ENCODE measurements at regions not wholly inside any gene's neighbourhood (a gene's known extent, or its start where the extent isn't known, plus 50 kb on each side); places are given as distances from the start of the nearest gene placed in this dataset.
"Not testable (repeated sequence)": the region's sequence is repeated elsewhere in the genome, so short reads cannot be mapped to it uniquely, and the experiment has no call there.

- Mint-ChIP-seq H3K4me1 (ENCODE audit: low read depth) (no peaks in the 10 kb centered on the region), H3K4me3 (no peak overlapping the region), H3K9me3 (peaks cover 22% of the 10 kb centered on the region), H3K27ac (no peak overlapping the region), H3K27me3 (no peaks in the 10 kb centered on the region), H3K36me3 (no peaks in the 10 kb centered on the region)
- intact Hi-C loops (cut with micrococcal nuclease): no loop called here
- no peak for DNase-seq
- CTCF ChIA-PET: no interaction called here
- POLR2A ChIA-PET: no interaction called here
These were observed 1689.1 kb upstream of the CDH6 start for GRCh38 chr5:29504411-29504810.

DNA sequence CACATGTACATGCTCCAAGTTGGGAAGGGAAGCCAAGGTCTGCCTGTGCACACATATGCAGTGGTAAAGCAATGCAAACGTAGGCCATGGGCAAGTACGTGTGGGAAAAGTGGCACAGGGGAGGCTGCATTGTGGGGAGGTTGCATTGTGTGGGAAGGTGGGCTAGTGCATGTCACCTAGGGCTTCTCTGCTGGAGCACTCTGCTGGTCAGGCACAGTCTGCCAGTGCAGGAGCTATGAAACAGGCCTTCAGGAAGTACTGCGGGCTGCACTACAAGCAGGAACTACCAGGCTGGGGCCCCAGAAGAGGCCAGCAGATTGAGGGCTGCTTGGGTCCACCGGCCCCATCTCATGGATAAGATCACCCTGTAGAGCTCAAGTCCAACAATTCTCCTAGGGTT lies 1694.6 kb upstream of the CDH6 start:
- H3K27ac Mint-ChIP-seq: no peak overlapping the region
- CTCF ChIA-PET: no interaction called here
- intact Hi-C loops (cut with micrococcal nuclease): no loop called here
- no peaks in the 10 kb centered on the region for H3K27me3 Mint-ChIP-seq
- no peak for DNase-seq
- H3K9me3 Mint-ChIP-seq: peaks cover 42% of the 10 kb centered on the region
- H3K36me3 Mint-ChIP-seq: no peaks in the 10 kb centered on the region
- H3K4me3 Mint-ChIP-seq: no peak overlapping the region
- H3K4me1 Mint-ChIP-seq (ENCODE audit: low read depth): no peaks in the 10 kb centered on the region
- POLR2A ChIA-PET: no interaction called here

DNA sequence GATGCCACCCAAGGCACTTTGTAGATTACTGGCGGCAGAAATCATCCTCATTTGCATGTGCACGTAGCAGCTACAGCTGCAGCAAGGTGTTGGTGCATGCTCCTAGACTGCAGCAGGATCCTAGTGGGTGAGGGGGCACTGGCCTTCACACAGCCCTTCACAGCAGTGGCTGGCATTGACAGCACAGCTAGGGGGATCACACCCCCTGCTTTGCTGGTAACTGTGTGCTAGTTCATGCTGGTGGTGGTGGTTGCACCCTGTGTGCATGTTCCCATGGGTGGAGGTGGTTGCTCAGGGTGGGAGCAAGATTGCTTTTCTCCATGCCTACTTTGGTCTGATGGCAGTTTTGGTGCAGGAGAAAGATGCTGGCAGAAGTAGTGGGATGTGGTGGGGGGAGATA lies 1695.1 kb upstream of the CDH6 start:
- Mint-ChIP-seq H3K4me3 (no peak overlapping the region), H3K4me1 (ENCODE audit: low read depth) (no peaks in the 10 kb centered on the region), H3K36me3 (no peaks in the 10 kb centered on the region), H3K27ac (no peak overlapping the region), H3K9me3 (peaks cover 42% of the 10 kb centered on the region), H3K27me3 (no peaks in the 10 kb centered on the region)
- ChIA-PET CTCF (no interaction called here), POLR2A (no interaction called here)
- no peak for DNase-seq
- intact Hi-C loops (cut with micrococcal nuclease): no loop called here

GRCh38 chr5:29485333-29485732 lies 1708.2 kb upstream of the CDH6 start:
- H3K4me3 Mint-ChIP-seq: no peak overlapping the region
- POLR2A ChIA-PET: no interaction called here

GRCh38 chr5:29469581-29469980 lies 1723.9 kb upstream of the CDH6 start:
- ChIA-PET POLR2A (no interaction called here), CTCF (no interaction called here)
- H3K27ac Mint-ChIP-seq: no peak overlapping the region
- peaks cover 14% of the 10 kb centered on the region for H3K9me3 Mint-ChIP-seq
- H3K27me3 Mint-ChIP-seq: no peaks in the 10 kb centered on the region
- no peak overlapping the region for H3K4me3 Mint-ChIP-seq
- H3K4me1 Mint-ChIP-seq (ENCODE audit: low read depth): no peaks in the 10 kb centered on the region
- intact Hi-C loops (cut with micrococcal nuclease): no loop called here
- no peaks in the 10 kb centered on the region for H3K36me3 Mint-ChIP-seq
- no peak for DNase-seq

More at GRCh38 chr5:29485333-29485732, 1708.2 kb upstream of the CDH6 start:
- Mint-ChIP-seq H3K27me3 (no peaks in the 10 kb centered on the region), H3K4me1 (ENCODE audit: low read depth) (no peaks in the 10 kb centered on the region), H3K27ac (no peak overlapping the region), H3K36me3 (no peaks in the 10 kb centered on the region), H3K9me3 (peaks cover 26% of the 10 kb centered on the region)
- CTCF ChIA-PET: no interaction called here
- intact Hi-C loops (cut with micrococcal nuclease): no loop called here
- DNase-seq: no peak

GRCh38 chr5:29462241-29462640 lies 1731.2 kb upstream of the CDH6 start:
- H3K4me1 Mint-ChIP-seq (ENCODE audit: low read depth): no peaks in the 10 kb centered on the region
- H3K9me3 Mint-ChIP-seq: peaks cover 11% of the 10 kb centered on the region
- DNase-seq: no peak
- H3K27ac Mint-ChIP-seq: no peak overlapping the region
- intact Hi-C loops (cut with micrococcal nuclease): no loop called here
- no peak overlapping the region for H3K4me3 Mint-ChIP-seq
- H3K27me3 Mint-ChIP-seq: no peaks in the 10 kb centered on the region
- POLR2A ChIA-PET: no interaction called here
- CTCF ChIA-PET: no interaction called here
- no peaks in the 10 kb centered on the region for H3K36me3 Mint-ChIP-seq

DNA sequence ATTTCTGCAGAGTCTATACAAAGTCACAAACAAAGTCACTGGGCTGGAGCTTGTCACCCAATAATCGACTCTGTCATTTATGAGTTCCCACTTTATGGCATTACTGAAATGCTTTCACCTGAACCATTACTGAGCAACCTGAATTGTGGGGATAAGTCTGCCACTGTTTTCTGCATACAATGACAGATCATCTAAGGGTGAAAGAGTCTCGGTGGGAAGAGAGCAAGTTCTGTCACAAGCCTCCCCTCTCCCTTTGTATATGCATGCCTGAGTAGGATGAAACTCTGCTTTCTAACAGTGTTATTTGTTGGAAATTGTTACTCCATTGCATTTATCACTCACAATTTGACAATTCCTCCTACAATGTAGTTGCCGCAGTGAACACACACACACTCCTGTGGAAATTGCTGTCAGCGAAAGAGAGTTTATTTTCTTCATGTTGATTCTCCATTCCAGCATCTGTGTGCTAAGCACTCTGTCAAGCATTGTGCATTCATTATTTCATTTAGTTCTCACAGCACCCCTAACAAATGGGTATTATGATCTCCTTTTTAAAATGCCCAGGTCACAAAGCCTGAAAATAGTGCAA lies 1732.4 kb upstream of the CDH6 start:
- Mint-ChIP-seq H3K36me3 (no peaks in the 10 kb centered on the region), H3K4me3 (no peak overlapping the region), H3K27me3 (no peaks in the 10 kb centered on the region), H3K27ac (no peak overlapping the region), H3K4me1 (ENCODE audit: low read depth) (no peaks in the 10 kb centered on the region), H3K9me3 (peaks cover 5% of the 10 kb centered on the region)
- intact Hi-C loops (cut with micrococcal nuclease): no loop called here
- DNase-seq: no peak
- ChIA-PET POLR2A (no interaction called here), CTCF (no interaction called here)

DNA sequence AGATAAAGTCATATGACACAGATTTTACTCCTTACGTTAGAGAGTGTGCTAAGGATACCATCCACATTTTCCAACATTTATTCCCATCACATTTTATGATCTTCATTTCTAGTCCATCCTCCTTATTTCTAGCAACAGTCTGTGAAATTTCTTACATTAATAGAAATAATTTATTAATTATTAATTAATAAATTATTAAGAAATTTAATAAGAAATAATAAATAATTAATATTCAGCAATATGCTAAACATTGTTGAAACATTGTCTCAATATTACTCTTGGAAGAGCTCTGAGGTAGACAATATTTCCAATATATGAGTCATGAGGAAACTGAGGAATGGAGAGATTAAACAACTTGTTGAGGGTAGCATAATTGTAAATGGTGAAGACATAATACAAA lies 1742.5 kb upstream of the CDH6 start:
- H3K27me3 Mint-ChIP-seq; CTCF ChIA-PET; H3K9me3 Mint-ChIP-seq; DNase-seq; intact Hi-C loops (cut with micrococcal nuclease); POLR2A ChIA-PET; H3K27ac Mint-ChIP-seq; H3K36me3 Mint-ChIP-seq; H3K4me3 Mint-ChIP-seq; H3K4me1 Mint-ChIP-seq (ENCODE audit: low read depth): not testable (repeated sequence)

DNA sequence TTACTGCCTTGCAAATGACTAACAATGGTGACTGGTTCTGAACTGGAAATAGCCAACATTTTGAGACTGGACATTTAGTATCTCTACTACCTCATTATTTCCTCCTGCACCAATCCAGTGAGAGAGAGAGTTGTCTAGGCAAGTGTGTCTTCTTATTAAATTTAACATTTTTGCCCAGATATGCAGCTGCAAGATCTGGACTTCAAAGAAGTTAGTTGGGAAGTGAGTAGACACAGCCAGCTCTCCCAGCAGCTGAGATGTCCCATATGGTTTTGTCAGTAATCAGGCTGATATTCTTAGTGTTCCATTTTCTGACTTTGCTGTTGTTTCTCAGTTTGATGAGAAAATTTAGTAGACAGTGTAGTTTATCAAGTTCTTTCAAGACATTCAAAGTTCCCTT lies 1778.8 kb upstream of the CDH6 start:
- POLR2A ChIA-PET: no interaction called here
- no peaks in the 10 kb centered on the region for H3K4me1 Mint-ChIP-seq (ENCODE audit: low read depth)
- peaks cover 9% of the 10 kb centered on the region for H3K9me3 Mint-ChIP-seq
- CTCF ChIA-PET: no interaction called here
- H3K27me3 Mint-ChIP-seq: no peaks in the 10 kb centered on the region
- no peak overlapping the region for H3K4me3 Mint-ChIP-seq
- H3K27ac Mint-ChIP-seq: no peak overlapping the region
- DNase-seq: no peak
- H3K36me3 Mint-ChIP-seq: no peaks in the 10 kb centered on the region
- intact Hi-C loops (cut with micrococcal nuclease): no loop called here

DNA sequence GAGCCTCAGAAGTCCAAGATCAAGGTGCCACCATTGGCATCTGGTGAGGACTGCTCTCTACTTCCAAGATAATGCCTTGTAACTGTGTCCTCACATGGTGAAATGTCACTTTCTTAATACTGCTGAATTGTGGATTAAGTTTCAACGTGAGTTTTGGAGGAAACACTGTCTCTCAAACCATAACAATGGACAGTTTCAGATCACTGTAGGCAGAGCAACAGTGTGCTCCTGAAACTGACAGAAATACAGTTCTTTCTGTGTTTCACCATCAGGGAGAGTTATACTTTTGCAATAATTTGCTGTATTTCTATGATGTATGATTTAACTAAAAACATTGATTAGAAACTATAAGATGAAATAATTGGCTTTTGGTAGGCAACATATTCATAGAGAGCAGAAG lies 1780.5 kb upstream of the CDH6 start:
- CTCF ChIA-PET: no interaction called here
- intact Hi-C loops (cut with micrococcal nuclease): no loop called here
- Mint-ChIP-seq H3K4me1 (ENCODE audit: low read depth) (no peaks in the 10 kb centered on the region), H3K36me3 (no peaks in the 10 kb centered on the region), H3K9me3 (peaks cover 9% of the 10 kb centered on the region), H3K4me3 (no peak overlapping the region), H3K27ac (no peak overlapping the region), H3K27me3 (no peaks in the 10 kb centered on the region)
- DNase-seq: no peak
- POLR2A ChIA-PET: no interaction called here

- H3K4me1 Mint-ChIP-seq (ENCODE audit: low read depth): no peaks in the 10 kb centered on the region
- CTCF ChIA-PET: no interaction called here
- no peak overlapping the region for H3K27ac Mint-ChIP-seq
These were observed 1791.2 kb upstream of the CDH6 start for GRCh38 chr5:29402270-29402669.

GRCh38 chr5:29389993-29390392 lies 1803.5 kb upstream of the CDH6 start:
- H3K4me3 Mint-ChIP-seq: no peak overlapping the region
- no peak for DNase-seq
- no peak overlapping the region for H3K27ac Mint-ChIP-seq
- no peaks in the 10 kb centered on the region for H3K4me1 Mint-ChIP-seq (ENCODE audit: low read depth)
- ChIA-PET CTCF (no interaction called here), POLR2A (no interaction called here)
- no peaks in the 10 kb centered on the region for H3K36me3 Mint-ChIP-seq
- intact Hi-C loops (cut with micrococcal nuclease): no loop called here
- no peaks in the 10 kb centered on the region for H3K27me3 Mint-ChIP-seq
- peaks cover 19% of the 10 kb centered on the region for H3K9me3 Mint-ChIP-seq

More at GRCh38 chr5:29402270-29402669, 1791.2 kb upstream of the CDH6 start:
- H3K36me3 Mint-ChIP-seq: no peaks in the 10 kb centered on the region
- intact Hi-C loops (cut with micrococcal nuclease): no loop called here
- H3K27me3 Mint-ChIP-seq: no peaks in the 10 kb centered on the region
- peaks cover 39% of the 10 kb centered on the region for H3K9me3 Mint-ChIP-seq
- no peak overlapping the region for H3K4me3 Mint-ChIP-seq
- POLR2A ChIA-PET: no interaction called here
- DNase-seq: no peak

DNA sequence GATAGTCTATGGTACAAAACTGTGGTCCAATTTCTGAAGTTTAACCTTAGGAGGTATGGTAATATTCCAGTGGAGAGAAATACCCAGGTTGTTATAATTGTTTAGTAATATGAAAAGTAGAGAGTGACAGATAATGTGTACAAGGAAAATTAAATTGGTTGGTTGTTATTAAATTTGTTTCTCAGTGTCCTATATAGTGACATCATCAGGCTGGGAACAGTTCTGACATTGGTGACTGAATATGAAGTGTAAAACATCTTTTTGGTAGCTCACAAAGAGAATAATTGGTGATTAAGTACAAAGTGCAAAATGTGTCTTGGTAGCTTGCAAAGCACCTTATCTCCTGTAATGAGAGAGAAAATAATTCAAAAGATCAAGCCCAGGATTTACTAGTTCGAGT lies 1806.1 kb upstream of the CDH6 start:
- intact Hi-C loops (cut with micrococcal nuclease): no loop called here
- POLR2A ChIA-PET: no interaction called here

GRCh38 chr5:29382780-29383179 lies 1810.7 kb upstream of the CDH6 start:
- H3K9me3 Mint-ChIP-seq: peaks cover 18% of the 10 kb centered on the region
- intact Hi-C loops (cut with micrococcal nuclease): no loop called here
- H3K27me3 Mint-ChIP-seq: no peaks in the 10 kb centered on the region
- no peaks in the 10 kb centered on the region for H3K36me3 Mint-ChIP-seq
- no peak overlapping the region for H3K4me3 Mint-ChIP-seq
- no peaks in the 10 kb centered on the region for H3K4me1 Mint-ChIP-seq (ENCODE audit: low read depth)
- POLR2A ChIA-PET: no interaction called here
- CTCF ChIA-PET: no interaction called here
- no peak for DNase-seq
- H3K27ac Mint-ChIP-seq: no peak overlapping the region

More for the DNA sequence above, 1806.1 kb upstream of the CDH6 start:
- H3K27ac Mint-ChIP-seq: no peak overlapping the region
- peaks cover 24% of the 10 kb centered on the region for H3K9me3 Mint-ChIP-seq
- CTCF ChIA-PET: no interaction called here
- no peak overlapping the region for H3K4me3 Mint-ChIP-seq
- no peaks in the 10 kb centered on the region for H3K36me3 Mint-ChIP-seq
- H3K4me1 Mint-ChIP-seq (ENCODE audit: low read depth): no peaks in the 10 kb centered on the region
- no peaks in the 10 kb centered on the region for H3K27me3 Mint-ChIP-seq
- no peak for DNase-seq

Measured in activated CD4-positive, alpha-beta memory T cell treated with anti-CD3 and anti-CD28 coated beads for 36 hours (primary cell).